Right lobe of liver (tissue), 4 donors: ENCODE measurements at regions not wholly inside any gene's neighbourhood (a gene's known extent, or its start where the extent isn't known, plus 50 kb on each side); places are given as distances from the start of the nearest gene placed in this dataset.

Experiments
- CTCF ChIP-seq, 4 donors: fragments of 200-600 bp in 3 of 4; fragments of 450-650 bp in 1 of 4; IDR thresholded peaks; one replicate each; pipeline versions ENCODE4 v1.5.1 to v1.8.0; 2016 to 2022; ENCODE audit warnings: antibody characterized with exemption in 4 of 4, mild to moderate bottlenecking in 2 of 4
- POLR2A ChIP-seq: fragments of 450-650 bp; IDR thresholded peaks from one replicate; pipeline ENCODE4 v1.6.1; 2017; ENCODE audit warnings: antibody characterized with exemption, mild to moderate bottlenecking
- donor health status: DM: no; HTN: no; CAD: no.
- donor health status: DM: no; HTN: no; CAD: no.
- donor health status: DM: no; HTN: yes; CAD: no.

- no peak for TF ChIP-seq CTCF (IDR thresholded peaks at IDR 0.05)
- TF ChIP-seq POLR2A, result no peak
Measured at GRCh38 chr5:112532654-112533360, 113.7 kb upstream of the EPB41L4A start.
